ENCODE measurements at regions not wholly inside any gene's neighbourhood (a gene's known extent, or its start where the extent isn't known, plus 50 kb on each side); places are given as distances from the start of the nearest gene placed in this dataset.

- DNase-seq (ENCODE audit: extremely low read depth, low read depth): no peak
Observed at GRCh38 chr15:97071668-97072067, 741.2 kb downstream of the NR2F2 start.

GRCh38 chr15:97072545-97072944 is 742.0 kb downstream of the NR2F2 start:
- no peak for DNase-seq (ENCODE audit: extremely low read depth, low read depth)

GRCh38 chr15:97076011-97076410 is 745.5 kb downstream of the NR2F2 start:
- DNase-seq (ENCODE audit: extremely low read depth, low read depth): no peak

- DNase-seq (ENCODE audit: extremely low read depth, low read depth): no peak
Observed at GRCh38 chr15:97077975-97078374, 747.5 kb downstream of the NR2F2 start.

GRCh38 chr15:97078591-97078990 is 748.1 kb downstream of the NR2F2 start:
- DNase-seq (ENCODE audit: extremely low read depth, low read depth): no peak

GRCh38 chr15:97081666-97082226 is 751.2 kb downstream of the NR2F2 start:
- no peak for DNase-seq (ENCODE audit: extremely low read depth, low read depth)

GRCh38 chr15:97082830-97083229 is 752.3 kb downstream of the NR2F2 start:
- DNase-seq (ENCODE audit: extremely low read depth, low read depth): no peak

- DNase-seq (ENCODE audit: extremely low read depth, low read depth): no peak
Observed at GRCh38 chr15:97084650-97085049, 754.1 kb downstream of the NR2F2 start.

- DNase-seq (ENCODE audit: extremely low read depth, low read depth): no peak
Observed at GRCh38 chr15:97085731-97086130, 755.2 kb downstream of the NR2F2 start.

GRCh38 chr15:97087006-97087741 is 756.7 kb downstream of the NR2F2 start:
- no peak for DNase-seq (ENCODE audit: extremely low read depth, low read depth)

GRCh38 chr15:97091093-97091492 is 760.6 kb downstream of the NR2F2 start:
- DNase-seq (ENCODE audit: extremely low read depth, low read depth): no peak

- DNase-seq (ENCODE audit: extremely low read depth, low read depth): no peak
Observed at GRCh38 chr15:97092656-97093055, 762.2 kb downstream of the NR2F2 start.

GRCh38 chr15:97096303-97096835 is 765.9 kb downstream of the NR2F2 start:
- DNase-seq (ENCODE audit: extremely low read depth, low read depth): no peak

GRCh38 chr15:97099040-97099439 is 768.5 kb downstream of the NR2F2 start:
- DNase-seq (ENCODE audit: extremely low read depth, low read depth): no peak

GRCh38 chr15:97101572-97101971 is 771.1 kb downstream of the NR2F2 start:
- DNase-seq (ENCODE audit: extremely low read depth, low read depth): no peak

GRCh38 chr15:97114900-97115760 is 784.6 kb downstream of the NR2F2 start:
- DNase-seq (ENCODE audit: extremely low read depth, low read depth): no peak

GRCh38 chr15:97115761-97116070 is 785.2 kb downstream of the NR2F2 start:
- DNase-seq (ENCODE audit: extremely low read depth, low read depth): no peak

GRCh38 chr15:97124790-97125189 is 794.3 kb downstream of the NR2F2 start:
- no peak for DNase-seq (ENCODE audit: extremely low read depth, low read depth)

GRCh38 chr15:97126553-97127233 is 796.2 kb downstream of the NR2F2 start:
- DNase-seq (ENCODE audit: extremely low read depth, low read depth): no peak

- DNase-seq (ENCODE audit: extremely low read depth, low read depth): no peak
Observed at GRCh38 chr15:97129674-97130073, 799.2 kb downstream of the NR2F2 start.

GRCh38 chr15:97140216-97140615 is 809.7 kb downstream of the NR2F2 start:
- no peak for DNase-seq (ENCODE audit: extremely low read depth, low read depth)
